SU-DHL-6 (cell line): ENCODE measurements at regions not wholly inside any gene's neighbourhood (a gene's known extent, or its start where the extent isn't known, plus 50 kb on each side); places are given as distances from the start of the nearest gene placed in this dataset.

Experiments
- H2AFZ ChIP-seq: fragments of 200-600 bp; sonication (generic); 2 replicates; pipeline ENCODE4 v1.6.1; 2014; ENCODE audit warnings: low read depth, mild to moderate bottlenecking, moderate library complexity, mixed read lengths, antibody characterized with exemption, low read length; ENCODE audit not compliant: severe bottlenecking
- H3F3A ChIP-seq: fragments of 200-600 bp; shearing (Covaris generic); 2 replicates; pipeline ENCODE4 v1.6.0; 2016; ENCODE audit warnings: antibody characterized with exemption, mild to moderate bottlenecking; ENCODE audit not compliant: insufficient read depth
- H3K27ac ChIP-seq: fragments of 200-600 bp; sonication (generic); 2 replicates; pipeline ENCODE4 v1.5.1; 2016; ENCODE audit warnings: low read depth, mild to moderate bottlenecking, low read length, moderate library complexity, mixed read lengths
- H3K27me3 ChIP-seq: fragments of 200-600 bp; sonication (generic), shearing (Covaris generic); 2 replicates; pipeline ENCODE4 v1.6.0; 2014; ENCODE audit warnings: mild to moderate bottlenecking, low read length
- H3K36me3 ChIP-seq: fragments of 200-600 bp; sonication (generic); 2 replicates; pipeline ENCODE4 v1.6.1; 2014; ENCODE audit warnings: mild to moderate bottlenecking, low read length, mixed read lengths
- H3K4me2 ChIP-seq: fragments of 300-600, 200-600 bp; shearing (Covaris generic), sonication (generic); 2 replicates; pipeline ENCODE4 v1.6.0; 2014; ENCODE audit warnings: low read length, low read depth, mild to moderate bottlenecking; ENCODE audit not compliant: poor library complexity, severe bottlenecking
- H3K4me3 ChIP-seq: fragments of 200-600 bp; sonication (generic); 2 replicates; pipeline ENCODE4 v1.5.1; 2014; ENCODE audit warnings: antibody characterized with exemption, low read length, mild to moderate bottlenecking, mixed read lengths; ENCODE audit not compliant: insufficient read depth, poor library complexity, severe bottlenecking
- H3K79me2 ChIP-seq: fragments of 200-600 bp; sonication (generic); 2 replicates; pipeline ENCODE4 v1.6.1; 2014; ENCODE audit warnings: mild to moderate bottlenecking, low read length, moderate library complexity; ENCODE audit not compliant: insufficient read depth
- H3K9ac ChIP-seq: fragments of 200-600 bp; sonication (generic); 2 replicates; pipeline ENCODE4 v1.7.0; 2014; ENCODE audit warnings: mild to moderate bottlenecking, low read length
- H3K9me2 ChIP-seq: fragments of 200-600 bp; sonication (generic); replicated peaks from 2 replicates; pipeline ENCODE4 v1.6.1; 2014; ENCODE audit warnings: low read length; ENCODE audit not compliant: insufficient read depth
- H3K9me3 ChIP-seq: fragments of 200-600 bp; sonication (generic); 2 replicates; pipeline ENCODE4 v1.6.1; 2014; ENCODE audit warnings: low read length, mixed read lengths; ENCODE audit not compliant: insufficient read depth
- H4K20me1 ChIP-seq: fragments of 200-600 bp; sonication (generic); 2 replicates; pipeline ENCODE4 v1.6.1; 2014; ENCODE audit warnings: low read depth, mild to moderate bottlenecking, antibody characterized with exemption, low read length, moderate library complexity, mixed read lengths
- CTCF ChIP-seq: fragments of 200-600 bp; sonication (generic); IDR thresholded peaks from one replicate; pipeline ENCODE4 v1.5.1; 2017; ENCODE audit warnings: antibody characterized with exemption, mild to moderate bottlenecking, low read length, moderate library complexity; ENCODE audit not compliant: insufficient read depth, poor library complexity, severe bottlenecking
- EZH2phosphoT487 ChIP-seq: fragments of 200-600 bp; sonication (generic), shearing (Covaris generic); conservative IDR thresholded peaks from 2 replicates; pipeline ENCODE4 v1.6.1; 2018; ENCODE audit warnings: mild to moderate bottlenecking, antibody characterized with exemption, low read length, moderate library complexity, mixed read lengths

GRCh38 chr15:31887246-31887645 is 143.1 kb upstream of the CHRNA7 start:
- Histone ChIP-seq H4K20me1 (no peaks in the 10 kb centered on the region), H3K27ac (no peak overlapping the region), H3K9me2 (no peaks in the 10 kb centered on the region), H3K9ac (no peak overlapping the region), H3K27me3 (no peaks in the 10 kb centered on the region), H3K79me2 (no peaks in the 10 kb centered on the region), H3F3A (no peaks in the 10 kb centered on the region), H3K9me3 (no peaks in the 10 kb centered on the region), H3K36me3 (no peaks in the 10 kb centered on the region), H3K4me3 (no peak overlapping the region), H2AFZ (no peak overlapping the region), H3K4me2 (no peak overlapping the region)
- TF ChIP-seq CTCF (no peak), EZH2phosphoT487 (no peak)

GRCh38 chr15:31892513-31892912 is 137.8 kb upstream of the CHRNA7 start:
- H3K4me3 ChIP-seq: no peak overlapping the region
- no peaks in the 10 kb centered on the region for H3K36me3 ChIP-seq
- no peak for TF ChIP-seq CTCF
- TF ChIP-seq EZH2phosphoT487: no peak

GRCh38 chr15:31893780-31894179 is 136.5 kb upstream of the CHRNA7 start:
- Histone ChIP-seq H3K9me2 (no peaks in the 10 kb centered on the region), H3K4me3 (no peak overlapping the region), H3K27me3 (no peaks in the 10 kb centered on the region), H4K20me1 (no peaks in the 10 kb centered on the region), H3K9ac (no peak overlapping the region), H3K9me3 (no peaks in the 10 kb centered on the region), H3K4me2 (no peak overlapping the region), H3F3A (no peaks in the 10 kb centered on the region), H3K27ac (no peak overlapping the region), H3K79me2 (no peaks in the 10 kb centered on the region), H2AFZ (no peak overlapping the region), H3K36me3 (no peaks in the 10 kb centered on the region)
- TF ChIP-seq EZH2phosphoT487 (no peak), CTCF (no peak)

More at GRCh38 chr15:31892513-31892912, 137.8 kb upstream of the CHRNA7 start:
- Histone ChIP-seq H2AFZ (no peak overlapping the region), H3F3A (no peaks in the 10 kb centered on the region), H3K4me2 (no peak overlapping the region), H3K9me3 (no peaks in the 10 kb centered on the region), H3K27me3 (no peaks in the 10 kb centered on the region), H4K20me1 (no peaks in the 10 kb centered on the region), H3K27ac (no peak overlapping the region), H3K9me2 (no peaks in the 10 kb centered on the region), H3K79me2 (no peaks in the 10 kb centered on the region), H3K9ac (no peak overlapping the region)
